Glutamatergic neuron (in vitro differentiated cells): ENCODE measurements at regions not wholly inside any gene's neighbourhood (a gene's known extent, or its start where the extent isn't known, plus 50 kb on each side); places are given as distances from the start of the nearest gene placed in this dataset.

Experiments
- DNase-seq: peaks from one replicate; pipeline ENCODE4 v3.0.0; 2022
- H3K27ac Mint-ChIP-seq: one replicate; pipeline ENCODE4 v1.8.0; 2020; ENCODE audit warnings: mild to moderate bottlenecking, mixed read lengths, inconsistent platforms; ENCODE audit not compliant: unreplicated experiment
- H3K27me3 Mint-ChIP-seq: one replicate; pipeline ENCODE4 v1.8.0; 2020; ENCODE audit warnings: mild to moderate bottlenecking, moderate library complexity, mixed read lengths, inconsistent platforms; ENCODE audit not compliant: unreplicated experiment
- H3K36me3 Mint-ChIP-seq: one replicate; pipeline ENCODE4 v1.8.0; 2020; ENCODE audit warnings: mild to moderate bottlenecking, mixed read lengths, inconsistent platforms; ENCODE audit not compliant: unreplicated experiment
- H3K4me1 Mint-ChIP-seq: one replicate; pipeline ENCODE4 v1.8.0; 2020; ENCODE audit warnings: mild to moderate bottlenecking, low read depth, mixed read lengths, inconsistent platforms; ENCODE audit not compliant: unreplicated experiment
- H3K4me3 Mint-ChIP-seq: one replicate; pipeline ENCODE4 v1.8.0; 2020; ENCODE audit warnings: mild to moderate bottlenecking, mixed read lengths, inconsistent platforms; ENCODE audit not compliant: unreplicated experiment
- H3K9me3 Mint-ChIP-seq: one replicate; pipeline ENCODE4 v1.8.0; 2020; ENCODE audit warnings: mild to moderate bottlenecking, moderate library complexity, mixed read lengths, inconsistent platforms; ENCODE audit not compliant: unreplicated experiment
- CTCF ChIP-seq: fragments of 200-600 bp; sonication (generic); IDR thresholded peaks from one replicate; pipeline ENCODE4 v1.5.0; 2021; ENCODE audit not compliant: partially characterized antibody, unreplicated experiment

- Mint-ChIP-seq H3K36me3 (no peaks in the 10 kb centered on the region), H3K27ac (no peak overlapping the region)
These were observed 421.9 kb upstream of the KCNN2 start for GRCh38 chr5:113939988-113940387.

GRCh38 chr5:113950186-113950585 is 411.7 kb upstream of the KCNN2 start:
- Mint-ChIP-seq H3K4me1 (no peaks in the 10 kb centered on the region), H3K36me3 (no peaks in the 10 kb centered on the region), H3K27me3 (no peaks in the 10 kb centered on the region), H3K9me3 (no peaks in the 10 kb centered on the region), H3K27ac (no peak overlapping the region), H3K4me3 (no peak overlapping the region)
- no peak for DNase-seq
- no peak for TF ChIP-seq CTCF

More at GRCh38 chr5:113939988-113940387, 421.9 kb upstream of the KCNN2 start:
- no peak for TF ChIP-seq CTCF
- Mint-ChIP-seq H3K9me3 (no peaks in the 10 kb centered on the region), H3K4me3 (no peak overlapping the region), H3K4me1 (no peaks in the 10 kb centered on the region), H3K27me3 (no peaks in the 10 kb centered on the region)
- DNase-seq: no peak

GRCh38 chr5:113965225-113965624 is 396.6 kb upstream of the KCNN2 start:
- no peak for DNase-seq
- no peaks in the 10 kb centered on the region for H3K27me3 Mint-ChIP-seq
- TF ChIP-seq CTCF: no peak
- no peaks in the 10 kb centered on the region for H3K36me3 Mint-ChIP-seq
- H3K4me3 Mint-ChIP-seq: no peak overlapping the region
- H3K4me1 Mint-ChIP-seq: no peaks in the 10 kb centered on the region
- H3K9me3 Mint-ChIP-seq: no peaks in the 10 kb centered on the region
- no peak overlapping the region for H3K27ac Mint-ChIP-seq

- no peak overlapping the region for H3K4me3 Mint-ChIP-seq
- no peak overlapping the region for H3K27ac Mint-ChIP-seq
- H3K4me1 Mint-ChIP-seq: no peaks in the 10 kb centered on the region
- TF ChIP-seq CTCF: no peak
- H3K27me3 Mint-ChIP-seq: no peaks in the 10 kb centered on the region
- H3K36me3 Mint-ChIP-seq: no peaks in the 10 kb centered on the region
- no peak for DNase-seq
- no peaks in the 10 kb centered on the region for H3K9me3 Mint-ChIP-seq
These were observed 392.0 kb upstream of the KCNN2 start for GRCh38 chr5:113969901-113970300.

GRCh38 chr5:113971454-113971853 is 390.4 kb upstream of the KCNN2 start:
- no peaks in the 10 kb centered on the region for H3K36me3 Mint-ChIP-seq
- no peak overlapping the region for H3K27ac Mint-ChIP-seq
- no peaks in the 10 kb centered on the region for H3K27me3 Mint-ChIP-seq

More at GRCh38 chr5:113971454-113971853, 390.4 kb upstream of the KCNN2 start:
- H3K4me1 Mint-ChIP-seq: no peaks in the 10 kb centered on the region
- DNase-seq: no peak
- TF ChIP-seq CTCF: no peak
- H3K9me3 Mint-ChIP-seq: no peaks in the 10 kb centered on the region
- no peak overlapping the region for H3K4me3 Mint-ChIP-seq
